Trophoblast cell (in vitro differentiated cells and primary cell): ENCODE measurements at regions not wholly inside any gene's neighbourhood (a gene's known extent, or its start where the extent isn't known, plus 50 kb on each side); places are given as distances from the start of the nearest gene placed in this dataset.

ENCODE experiments used
- DNase-seq, 2 donors: peaks; one replicate each; pipeline ENCODE4 v3.0.0-alpha.2; 2016
- H2AFZ ChIP-seq: 2 replicates; pipeline ENCODE4 v1.6.1; 2013; ENCODE audit warnings: low read length, moderate library complexity, mild to moderate bottlenecking; ENCODE audit not compliant: insufficient read depth, poor library complexity
- H2AK5ac ChIP-seq: 2 replicates; pipeline ENCODE4 v1.6.1; 2013; ENCODE audit warnings: mild to moderate bottlenecking, low read length
- H2BK120ac ChIP-seq: 2 replicates; pipeline ENCODE4 v1.6.1; 2013; ENCODE audit warnings: low read length, mild to moderate bottlenecking, moderate library complexity; ENCODE audit not compliant: insufficient read depth, poor library complexity
- H2BK12ac ChIP-seq: 2 replicates; pipeline ENCODE4 v1.6.1; 2013; ENCODE audit warnings: mild to moderate bottlenecking, low read length, moderate library complexity
- H2BK5ac ChIP-seq: 2 replicates; pipeline ENCODE4 v1.6.1; 2013; ENCODE audit warnings: low read length, low read depth, moderate library complexity, mild to moderate bottlenecking; ENCODE audit not compliant: poor library complexity
- H3K14ac ChIP-seq: 2 replicates; pipeline ENCODE4 v1.6.1; 2013; ENCODE audit warnings: mild to moderate bottlenecking, low read length
- H3K18ac ChIP-seq: 2 replicates; pipeline ENCODE4 v1.6.1; 2013; ENCODE audit warnings: mild to moderate bottlenecking, low read length
- H3K23ac ChIP-seq: 2 replicates; pipeline ENCODE4 v1.6.1; 2013; ENCODE audit warnings: low read length
- H3K27ac ChIP-seq: 2 replicates; pipeline ENCODE4 v1.5.1; 2013; ENCODE audit warnings: low read depth, mild to moderate bottlenecking, inconsistent platforms, low read length, moderate library complexity
- H3K27me3 ChIP-seq: 2 replicates; pipeline ENCODE4 v1.6.1; 2013; ENCODE audit warnings: inconsistent platforms, mild to moderate bottlenecking, low read length, moderate library complexity; ENCODE audit not compliant: insufficient read depth
- H3K36me3 ChIP-seq, 2 experiments: 1 replicate in 1 of 2; 2 replicates in 1 of 2; pipeline ENCODE4 v1.6.1; 2013; ENCODE audit warnings: low read length in 2 of 2, mild to moderate bottlenecking in 2 of 2, moderate library complexity in 1 of 2; ENCODE audit not compliant: insufficient read depth in 2 of 2, control insufficient read depth in 1 of 2
- H3K4ac ChIP-seq: 2 replicates; pipeline ENCODE4 v1.6.1; 2013; ENCODE audit warnings: low read depth, mild to moderate bottlenecking, low read length, moderate library complexity
- H3K4me1 ChIP-seq, 2 experiments: 1 replicate in 1 of 2; 2 replicates in 1 of 2; pipeline ENCODE4 v1.6.1; 2013; ENCODE audit warnings: low read length in 2 of 2, mild to moderate bottlenecking in 2 of 2, moderate library complexity in 1 of 2; ENCODE audit not compliant: insufficient read depth in 2 of 2, control insufficient read depth in 1 of 2
- H3K4me2 ChIP-seq: 2 replicates; pipeline ENCODE4 v1.6.1; 2013; ENCODE audit warnings: inconsistent platforms, mild to moderate bottlenecking, low read length, moderate library complexity
- H3K4me3 ChIP-seq: 2 replicates; pipeline ENCODE4 v1.5.1; 2013; ENCODE audit warnings: mild to moderate bottlenecking, low read depth, low read length, inconsistent platforms
- H3K79me1 ChIP-seq: one replicate; pipeline ENCODE4 v1.6.1; 2013; ENCODE audit warnings: low read length
- H3K79me2 ChIP-seq: 2 replicates; pipeline ENCODE4 v1.6.1; 2013; ENCODE audit warnings: low read length, mild to moderate bottlenecking; ENCODE audit not compliant: control insufficient read depth, insufficient read depth, poor library complexity
- H3K9ac ChIP-seq: 2 replicates; pipeline ENCODE4 v1.6.1; 2013; ENCODE audit warnings: mild to moderate bottlenecking, low read length
- H3K9me3 ChIP-seq: 2 replicates; pipeline ENCODE4 v1.6.1; 2013; ENCODE audit warnings: low read depth, mild to moderate bottlenecking, control low read depth, inconsistent platforms, low read length; ENCODE audit not compliant: insufficient read depth
- H4K12ac ChIP-seq: 2 replicates; pipeline ENCODE4 v1.6.1; 2013; ENCODE audit warnings: low read depth, mild to moderate bottlenecking, low read length, moderate library complexity
- H4K8ac ChIP-seq: 2 replicates; pipeline ENCODE4 v1.6.1; 2013; ENCODE audit warnings: low read depth, mild to moderate bottlenecking, low read length, moderate library complexity
- H4K91ac ChIP-seq: one replicate; pipeline ENCODE4 v1.6.1; 2013; ENCODE audit warnings: low read depth, mild to moderate bottlenecking, low read length, moderate library complexity
- WGBS: extraction: QIAGEN DNeasy Blood & Tissue Kit; methylation state at CpG from one replicate; pipeline ENCODE4 v1.1.7; 2013; ENCODE audit warnings: missing lambda C conversion rate; ENCODE audit not compliant: insufficient read length, insufficient coverage; ENCODE audit errors: extremely low coverage; 5-methylcytosine and 5-hydroxymethylcytosine counted together

DNA sequence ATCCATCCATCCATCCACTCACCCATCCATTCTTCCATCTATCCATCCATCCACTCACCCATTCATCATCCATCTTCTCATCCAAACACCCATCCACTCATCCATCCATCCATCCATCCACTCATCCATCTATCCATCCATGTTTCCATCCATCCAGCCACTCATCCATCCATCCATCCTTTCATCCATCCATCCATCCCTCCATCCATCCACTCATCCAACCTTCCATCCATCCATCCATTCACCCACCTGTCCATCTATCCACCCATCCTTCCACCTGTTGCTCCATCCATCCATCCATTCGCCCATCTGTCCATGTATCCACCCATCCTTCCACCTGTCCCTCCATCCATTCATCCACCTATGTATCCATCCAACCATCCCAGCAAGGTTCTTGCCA is 378.4 kb upstream of the PFKP start:
- no peak overlapping the region for H3K4ac ChIP-seq
- no peak overlapping the region for H2AFZ ChIP-seq
- H3K27me3 ChIP-seq, result no peaks in the 10 kb centered on the region
- no peak overlapping the region for H2AK5ac ChIP-seq
- no peak overlapping the region for H3K4me2 ChIP-seq
- no peak for DNase-seq
- H3K9ac ChIP-seq, result no peak overlapping the region
- H2BK5ac ChIP-seq, result no peak overlapping the region
- no peaks in the 10 kb centered on the region for H3K79me1 ChIP-seq
- H3K18ac ChIP-seq, result no peak overlapping the region
- H3K36me3 ChIP-seq, result no peaks in the 10 kb centered on the region
- no peaks in the 10 kb centered on the region for H3K4me1 ChIP-seq
- H4K91ac ChIP-seq, result no peak overlapping the region
- no CpG with 5 or more reads among the region's 1 CpG for WGBS
- H3K9me3 ChIP-seq, result no peaks in the 10 kb centered on the region
- no peak overlapping the region for H2BK120ac ChIP-seq
- no peak overlapping the region for H3K4me3 ChIP-seq
- H3K27ac ChIP-seq, result no peak overlapping the region
- H3K79me2 ChIP-seq, result no peaks in the 10 kb centered on the region
- H4K12ac ChIP-seq, result no peak overlapping the region
- no peak overlapping the region for H2BK12ac ChIP-seq
- no peak overlapping the region for H4K8ac ChIP-seq
- no peak overlapping the region for H3K23ac ChIP-seq
- H3K14ac ChIP-seq, result no peak overlapping the region

- no peak overlapping the region for H2AK5ac ChIP-seq
- H2BK12ac ChIP-seq, result no peak overlapping the region
- H3K9ac ChIP-seq, result no peak overlapping the region
- no peak for DNase-seq
- H3K4me2 ChIP-seq, result no peak overlapping the region
- H2BK120ac ChIP-seq, result no peak overlapping the region
- no peak overlapping the region for H3K4me3 ChIP-seq
- 97% methylated on average over 2 of the region's 3 CpGs for WGBS
- no peaks in the 10 kb centered on the region for H3K36me3 ChIP-seq
- H3K4me1 ChIP-seq, result no peaks in the 10 kb centered on the region
- no peaks in the 10 kb centered on the region for H3K79me1 ChIP-seq
- no peak overlapping the region for H3K4ac ChIP-seq
- H3K27ac ChIP-seq, result no peak overlapping the region
- H4K12ac ChIP-seq, result no peak overlapping the region
- H3K23ac ChIP-seq, result no peak overlapping the region
- H4K91ac ChIP-seq, result no peak overlapping the region
- no peak overlapping the region for H2BK5ac ChIP-seq
- no peaks in the 10 kb centered on the region for H3K27me3 ChIP-seq
- no peak overlapping the region for H4K8ac ChIP-seq
- H3K9me3 ChIP-seq, result no peaks in the 10 kb centered on the region
- no peak overlapping the region for H3K18ac ChIP-seq
- H3K79me2 ChIP-seq, result no peaks in the 10 kb centered on the region
- no peak overlapping the region for H3K14ac ChIP-seq
- H2AFZ ChIP-seq, result no peak overlapping the region
Measured at GRCh38 chr10:2686691-2687090, 380.7 kb upstream of the PFKP start.

DNA sequence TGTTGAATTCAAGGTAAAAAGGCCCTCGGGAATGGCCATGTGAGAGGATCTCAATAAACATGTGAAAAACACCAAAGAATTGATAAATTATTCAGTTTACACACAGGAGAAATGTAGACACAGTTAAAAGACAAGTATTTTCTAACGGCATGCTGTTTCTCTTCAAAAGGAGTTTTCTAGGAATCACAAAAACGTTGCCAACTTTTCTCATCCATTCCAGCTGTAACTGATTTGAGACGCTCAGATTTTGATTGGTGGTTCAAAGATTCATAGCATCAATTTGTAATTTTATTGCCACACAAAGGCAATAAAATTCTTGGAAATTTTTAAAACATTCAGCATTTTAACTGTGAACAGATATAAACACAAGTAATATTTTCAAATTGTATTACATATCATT is 384.9 kb upstream of the PFKP start:
- no peak overlapping the region for H3K18ac ChIP-seq
- no peak overlapping the region for H2BK120ac ChIP-seq
- no peaks in the 10 kb centered on the region for H3K4me1 ChIP-seq
- no peak overlapping the region for H3K23ac ChIP-seq
- no peak overlapping the region for H3K4ac ChIP-seq
- H4K91ac ChIP-seq, result no peak overlapping the region
- no peak overlapping the region for H2AK5ac ChIP-seq
- no peak for DNase-seq
- no peak overlapping the region for H3K4me2 ChIP-seq
- H3K79me1 ChIP-seq, result no peaks in the 10 kb centered on the region
- no peak overlapping the region for H3K9ac ChIP-seq
- H3K9me3 ChIP-seq, result peaks cover 2% of the 10 kb centered on the region
- no peak overlapping the region for H2AFZ ChIP-seq
- H3K36me3 ChIP-seq, result no peaks in the 10 kb centered on the region
- no peak overlapping the region for H3K27ac ChIP-seq
- no peak overlapping the region for H2BK5ac ChIP-seq
- no peak overlapping the region for H3K14ac ChIP-seq
- H4K8ac ChIP-seq, result no peak overlapping the region
- no peaks in the 10 kb centered on the region for H3K27me3 ChIP-seq
- H3K79me2 ChIP-seq, result no peaks in the 10 kb centered on the region
- H2BK12ac ChIP-seq, result no peak overlapping the region
- H4K12ac ChIP-seq, result no peak overlapping the region
- WGBS, result no CpG with 5 or more reads among the region's 4 CpGs
- no peak overlapping the region for H3K4me3 ChIP-seq

- H4K8ac ChIP-seq, result no peak overlapping the region
- no peak overlapping the region for H2BK12ac ChIP-seq
- H3K4me3 ChIP-seq, result no peak overlapping the region
- H3K9me3 ChIP-seq, result peaks cover 2% of the 10 kb centered on the region
- no peak overlapping the region for H2BK120ac ChIP-seq
- DNase-seq, result no peak
- no peak overlapping the region for H3K27ac ChIP-seq
- H2BK5ac ChIP-seq, result no peak overlapping the region
- no peak overlapping the region for H3K18ac ChIP-seq
- H2AK5ac ChIP-seq, result no peak overlapping the region
- no peak overlapping the region for H3K4me2 ChIP-seq
- H4K91ac ChIP-seq, result no peak overlapping the region
- H3K79me1 ChIP-seq, result no peaks in the 10 kb centered on the region
- no peak overlapping the region for H3K23ac ChIP-seq
- H3K4ac ChIP-seq, result no peak overlapping the region
- H4K12ac ChIP-seq, result no peak overlapping the region
- H3K4me1 ChIP-seq, result no peaks in the 10 kb centered on the region
- no peak overlapping the region for H2AFZ ChIP-seq
- WGBS, result no CpG with 5 or more reads among the region's 6 CpGs
- no peak overlapping the region for H3K14ac ChIP-seq
- H3K79me2 ChIP-seq, result no peaks in the 10 kb centered on the region
- no peak overlapping the region for H3K9ac ChIP-seq
- H3K36me3 ChIP-seq, result no peaks in the 10 kb centered on the region
- H3K27me3 ChIP-seq, result no peaks in the 10 kb centered on the region
Measured at GRCh38 chr10:2681891-2682290, 385.5 kb upstream of the PFKP start.
